CD4-positive, CD25-positive, alpha-beta regulatory T cell (primary cell): ENCODE measurements at regions not wholly inside any gene's neighbourhood (a gene's known extent, or its start where the extent isn't known, plus 50 kb on each side); places are given as distances from the start of the nearest gene placed in this dataset.

Experiments used
- ATAC-seq, 2 donors: fragments of 150-1000 bp; cut with Tn5 transposase; one replicate each; pipeline ENCODE4 v1.10.0; 2021; ENCODE audit warnings: low read depth in 2 of 2, moderate number of reproducible peaks in 2 of 2, moderate library complexity in 1 of 2
- DNase-seq, 3 donors: peaks; one replicate each; pipeline versions ENCODE4 v3.0.0 to v3.0.0-alpha.2; 2012 to 2022; ENCODE audit warnings: mixed read lengths in 1 of 3
- H3K27ac ChIP-seq: one replicate; pipeline ENCODE4 v1.7.0; 2013; ENCODE audit warnings: mild to moderate bottlenecking, low read length; ENCODE audit not compliant: insufficient read depth, poor library complexity, severe bottlenecking
- H3K27me3 ChIP-seq: one replicate; pipeline ENCODE4 v1.7.0; 2013; ENCODE audit warnings: low read length; ENCODE audit not compliant: control insufficient read depth, insufficient read depth
- H3K36me3 ChIP-seq: one replicate; pipeline ENCODE4 v1.7.0; 2013; ENCODE audit warnings: mild to moderate bottlenecking, low read length, moderate library complexity; ENCODE audit not compliant: control insufficient read depth, insufficient read depth
- H3K4me1 ChIP-seq: 2 replicates; pipeline ENCODE4 v1.7.0; 2013; ENCODE audit warnings: mild to moderate bottlenecking, low read length; ENCODE audit not compliant: insufficient read depth, control insufficient read depth, poor library complexity, severe bottlenecking
- H3K4me3 ChIP-seq: one replicate; pipeline ENCODE4 v1.7.0; 2013; ENCODE audit warnings: low read depth, mild to moderate bottlenecking, low read length, moderate library complexity
- H3K9me3 ChIP-seq, 2 experiments: 1 replicate in 1 of 2; 2 replicates in 1 of 2; pipeline ENCODE4 v1.7.0; 2013; ENCODE audit warnings: low read length in 2 of 2, mild to moderate bottlenecking in 1 of 2, moderate library complexity in 1 of 2; ENCODE audit not compliant: control insufficient read depth in 2 of 2
- H3K27ac Mint-ChIP-seq, 3 donors: one replicate each; pipeline ENCODE4 v1.8.0; 2020 to 2022; ENCODE audit warnings: mild to moderate bottlenecking in 3 of 3, mixed read lengths in 3 of 3, moderate library complexity in 2 of 3
- H3K27me3 Mint-ChIP-seq: one replicate; pipeline ENCODE4 v1.8.0; 2022; ENCODE audit warnings: mild to moderate bottlenecking, mixed read lengths
- H3K36me3 Mint-ChIP-seq: one replicate; pipeline ENCODE4 v1.8.0; 2020; ENCODE audit warnings: mixed read lengths
- H3K4me1 Mint-ChIP-seq, 4 donors: one replicate each; pipeline ENCODE4 v1.8.0; 2020 to 2022; ENCODE audit warnings: mixed read lengths in 4 of 4, mild to moderate bottlenecking in 1 of 4
- H3K4me3 Mint-ChIP-seq, 4 donors: one replicate each; pipeline ENCODE4 v1.8.0; 2020 to 2022; ENCODE audit warnings: mild to moderate bottlenecking in 4 of 4, mixed read lengths in 4 of 4, moderate library complexity in 3 of 4
- H3K9me3 Mint-ChIP-seq, 7 donors: one replicate each; pipeline ENCODE4 v1.8.0; 2020 to 2022; ENCODE audit warnings: mixed read lengths in 7 of 7, mild to moderate bottlenecking in 3 of 7, moderate library complexity in 2 of 7

DNA sequence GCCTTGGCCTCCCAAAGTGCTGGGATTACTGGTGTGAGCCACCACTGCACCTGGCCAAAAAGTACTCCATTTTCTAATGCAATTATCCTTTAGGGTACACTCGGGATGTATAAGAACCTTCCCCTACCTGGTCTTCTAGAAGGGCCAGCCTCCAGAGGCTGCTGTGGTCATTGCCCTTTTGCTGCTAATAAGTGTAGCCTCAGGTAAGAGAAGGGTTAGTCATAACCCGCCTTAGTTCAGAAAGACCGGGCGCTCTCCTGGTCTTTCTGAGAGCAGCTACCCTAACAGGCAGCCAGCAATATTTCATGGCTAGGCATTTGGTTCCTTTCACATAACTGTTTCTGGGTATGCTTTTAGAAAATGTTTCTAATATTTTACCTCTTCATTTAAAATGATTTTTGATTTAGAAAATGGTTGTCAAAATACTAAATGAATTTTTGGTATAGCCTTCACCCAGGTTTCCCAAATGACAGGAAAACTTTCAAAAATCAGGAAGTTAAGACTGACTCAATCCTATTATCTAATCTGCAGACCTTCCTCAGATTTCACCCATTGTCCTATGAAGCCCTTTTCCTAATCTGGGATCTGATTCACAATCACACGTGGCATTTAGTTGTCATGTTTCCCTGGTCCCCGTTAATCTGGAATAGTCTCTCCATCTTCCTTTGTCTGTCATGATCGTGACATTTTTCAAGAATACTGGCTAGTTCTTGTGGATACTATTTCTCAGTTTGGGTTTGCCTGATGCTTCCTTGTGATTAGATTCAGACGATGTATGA, 479.0 kb downstream of the SIPA1L2 start:
- Histone ChIP-seq H3K27ac (no peak overlapping the region), H3K9me3 (no peaks in the 10 kb centered on the region), H3K27me3 (no peaks in the 10 kb centered on the region), H3K4me3 (no peak overlapping the region), H3K36me3 (no peaks in the 10 kb centered on the region), H3K4me1 (no peaks in the 10 kb centered on the region)
- H3K4me1 Mint-ChIP-seq = no peaks in the 10 kb centered on the region
- H3K36me3 Mint-ChIP-seq = no peaks in the 10 kb centered on the region
- peaks cover 4% of the 10 kb centered on the region for H3K27me3 Mint-ChIP-seq
- DNase-seq (no peak), ATAC-seq (no peak)
- H3K9me3 Mint-ChIP-seq = peaks cover 0 to 4% (median 0%) of the 10 kb centered on the region in 7 donors
- H3K27ac Mint-ChIP-seq = no peak overlapping the region
- no peak overlapping the region for H3K4me3 Mint-ChIP-seq

- no peak for DNase-seq
- Mint-ChIP-seq H3K27ac (no peak overlapping the region), H3K36me3 (no peaks in the 10 kb centered on the region), H3K27me3 (peaks cover 4% of the 10 kb centered on the region), H3K4me1 (no peaks in the 10 kb centered on the region), H3K9me3 (peaks cover 0 to 3% (median 0%) of the 10 kb centered on the region in 7 donors), H3K4me3 (no peak overlapping the region)
- Histone ChIP-seq H3K36me3 (no peaks in the 10 kb centered on the region), H3K4me1 (no peaks in the 10 kb centered on the region), H3K4me3 (no peak overlapping the region), H3K9me3 (no peaks in the 10 kb centered on the region), H3K27me3 (no peaks in the 10 kb centered on the region), H3K27ac (no peak overlapping the region)
- no peak for ATAC-seq
Measured at GRCh38 chr1:232149287-232150201, 480.4 kb downstream of the SIPA1L2 start.

DNA sequence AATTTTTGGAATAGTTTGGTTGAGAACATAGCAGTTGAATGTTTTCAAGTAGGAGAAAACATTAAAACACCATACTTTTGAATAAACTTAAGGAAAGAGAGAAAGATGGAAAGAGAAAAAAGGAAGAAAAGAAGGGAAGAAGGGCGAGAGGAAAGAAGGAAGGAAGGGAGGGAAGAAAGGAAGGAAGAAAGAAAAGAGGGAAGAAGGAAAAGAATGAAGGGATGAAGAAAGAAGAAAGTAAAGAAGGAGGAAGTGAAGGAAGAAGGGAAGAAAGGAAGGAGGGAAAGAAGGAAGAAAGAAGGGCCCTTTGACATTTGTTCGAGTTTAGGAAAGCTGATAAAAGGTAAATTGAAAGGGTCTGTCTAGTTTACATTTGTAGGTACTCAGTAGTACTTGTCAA, 482.7 kb downstream of the SIPA1L2 start:
- H3K27ac ChIP-seq = no peak overlapping the region
- Mint-ChIP-seq H3K4me3 (no peak overlapping the region), H3K36me3 (no peaks in the 10 kb centered on the region), H3K27ac (no peak overlapping the region), H3K9me3 (peaks cover 0 to 5% (median 0%) of the 10 kb centered on the region in 7 donors), H3K27me3 (peaks cover 4% of the 10 kb centered on the region), H3K4me1 (no peaks in the 10 kb centered on the region)
- H3K9me3 ChIP-seq = no peaks in the 10 kb centered on the region
- H3K36me3 ChIP-seq = no peaks in the 10 kb centered on the region
- H3K4me1 ChIP-seq = no peaks in the 10 kb centered on the region
- no peak overlapping the region for H3K4me3 ChIP-seq
- DNase-seq (no peak), ATAC-seq (no peak)
- H3K27me3 ChIP-seq = no peaks in the 10 kb centered on the region

- Histone ChIP-seq H3K4me3 (no peak overlapping the region), H3K36me3 (no peaks in the 10 kb centered on the region), H3K4me1 (no peaks in the 10 kb centered on the region), H3K27me3 (no peaks in the 10 kb centered on the region), H3K9me3 (no peaks in the 10 kb centered on the region), H3K27ac (no peak overlapping the region)
- H3K4me3 Mint-ChIP-seq = no peak overlapping the region
- DNase-seq = no peak
- no peaks in the 10 kb centered on the region for H3K4me1 Mint-ChIP-seq
- no peak for ATAC-seq
- H3K27me3 Mint-ChIP-seq = peaks cover 4% of the 10 kb centered on the region
- H3K27ac Mint-ChIP-seq = no peak overlapping the region
- H3K36me3 Mint-ChIP-seq = no peaks in the 10 kb centered on the region
- H3K9me3 Mint-ChIP-seq = peaks cover 0 to 5% (median 0%) of the 10 kb centered on the region in 7 donors
Measured at GRCh38 chr1:232146514-232146913, 483.4 kb downstream of the SIPA1L2 start.

DNA sequence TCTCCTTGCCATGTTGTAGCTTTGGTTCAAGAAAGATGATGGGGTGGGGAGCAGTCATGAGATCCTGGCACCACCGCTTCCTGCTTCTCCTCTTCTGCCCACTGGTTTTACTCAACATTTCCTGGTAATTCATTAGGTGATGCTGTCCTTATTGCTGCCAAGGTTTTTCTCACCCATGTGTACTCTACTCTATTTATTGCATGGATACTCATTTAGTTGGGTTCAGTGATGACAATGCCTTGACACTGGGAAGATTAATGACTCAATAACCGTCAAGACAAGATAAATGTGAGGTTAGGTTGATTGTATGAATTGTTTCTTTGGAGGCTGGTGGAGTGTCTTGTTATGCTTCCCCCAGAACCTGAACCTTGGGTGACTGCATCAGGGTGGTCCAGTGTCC, 484.2 kb downstream of the SIPA1L2 start:
- Histone ChIP-seq H3K9me3 (no peaks in the 10 kb centered on the region), H3K36me3 (no peaks in the 10 kb centered on the region), H3K27ac (no peak overlapping the region), H3K27me3 (no peaks in the 10 kb centered on the region), H3K4me3 (no peak overlapping the region), H3K4me1 (no peaks in the 10 kb centered on the region)
- Mint-ChIP-seq H3K9me3 (peaks cover 0 to 5% (median 1%) of the 10 kb centered on the region in 7 donors), H3K36me3 (no peaks in the 10 kb centered on the region), H3K27ac (no peak overlapping the region), H3K27me3 (peaks cover 4% of the 10 kb centered on the region), H3K4me3 (no peak overlapping the region), H3K4me1 (no peaks in the 10 kb centered on the region)
- no peak for ATAC-seq
- no peak for DNase-seq

DNA sequence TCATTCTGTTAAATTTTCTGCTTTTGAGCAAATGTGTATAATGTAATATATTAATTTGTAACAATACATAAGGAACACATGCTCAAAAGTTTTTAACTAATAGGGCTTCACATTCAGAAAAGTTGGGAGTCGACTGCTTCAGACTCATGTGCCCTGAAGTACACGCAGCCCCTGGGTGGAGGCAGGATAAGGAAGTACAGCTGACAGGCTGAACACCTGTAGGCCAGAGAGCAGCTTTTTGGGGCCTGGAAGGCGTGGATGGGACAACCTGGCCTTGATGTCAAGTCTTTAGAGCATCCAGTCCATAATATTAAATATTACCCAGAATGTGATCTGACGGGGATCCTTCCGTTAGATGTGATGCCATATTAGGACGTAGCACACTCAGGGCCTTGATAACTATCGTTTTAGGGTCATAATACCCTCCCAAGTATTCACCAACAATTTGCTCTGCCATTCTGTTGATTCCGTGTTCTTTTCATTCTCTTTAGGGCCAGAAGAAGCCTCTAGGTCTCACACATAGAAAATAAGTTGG, 485.2 kb downstream of the SIPA1L2 start:
- H3K9me3 ChIP-seq = no peaks in the 10 kb centered on the region
- H3K4me3 ChIP-seq = no peak overlapping the region
- DNase-seq (no peak), ATAC-seq (no peak)
- no peaks in the 10 kb centered on the region for H3K36me3 ChIP-seq
- Mint-ChIP-seq H3K27me3 (peaks cover under 1% of the 10 kb centered on the region), H3K4me1 (no peaks in the 10 kb centered on the region), H3K9me3 (peaks cover 0 to 5% (median 5%) of the 10 kb centered on the region in 7 donors), H3K4me3 (no peak overlapping the region), H3K36me3 (no peaks in the 10 kb centered on the region), H3K27ac (no peak overlapping the region)
- no peaks in the 10 kb centered on the region for H3K27me3 ChIP-seq
- H3K27ac ChIP-seq = no peak overlapping the region
- H3K4me1 ChIP-seq = no peaks in the 10 kb centered on the region

GRCh38 chr1:232143315-232143886, 486.5 kb downstream of the SIPA1L2 start:
- Histone ChIP-seq H3K27ac (no peak overlapping the region), H3K36me3 (no peaks in the 10 kb centered on the region), H3K4me1 (no peaks in the 10 kb centered on the region), H3K27me3 (no peaks in the 10 kb centered on the region), H3K4me3 (no peak overlapping the region), H3K9me3 (no peaks in the 10 kb centered on the region)
- Mint-ChIP-seq H3K27ac (no peak overlapping the region), H3K4me3 (no peak overlapping the region), H3K4me1 (no peaks in the 10 kb centered on the region), H3K9me3 (peaks cover 0 to 7% (median 5%) of the 10 kb centered on the region in 7 donors), H3K27me3 (no peaks in the 10 kb centered on the region), H3K36me3 (no peaks in the 10 kb centered on the region)
- no peak for DNase-seq
- ATAC-seq = no peak
